Skeletal muscle tissue (tissue), 3 donors: ENCODE measurements at regions not wholly inside any gene's neighbourhood (a gene's known extent, or its start where the extent isn't known, plus 50 kb on each side); places are given as distances from the start of the nearest gene placed in this dataset.

Experiments used
- H3K27ac ChIP-seq: one replicate; pipeline ENCODE4 v1.7.0; 2013; ENCODE audit warnings: mild to moderate bottlenecking, low read depth, low read length, inconsistent platforms
- H3K27me3 ChIP-seq, 3 donors: one replicate each; pipeline ENCODE4 v1.7.0; 2013; ENCODE audit warnings: low read length in 3 of 3; ENCODE audit not compliant: control insufficient read depth in 3 of 3, insufficient read depth in 3 of 3
- H3K36me3 ChIP-seq, 3 donors: one replicate each; pipeline ENCODE4 v1.7.0; 2013; ENCODE audit warnings: low read length in 3 of 3; ENCODE audit not compliant: control insufficient read depth in 3 of 3, insufficient read depth in 3 of 3
- H3K4me1 ChIP-seq, 3 donors: one replicate each; pipeline ENCODE4 v1.7.0; 2013; ENCODE audit warnings: low read length in 3 of 3, mild to moderate bottlenecking in 3 of 3; ENCODE audit not compliant: control insufficient read depth in 3 of 3, insufficient read depth in 3 of 3
- H3K4me3 ChIP-seq, 3 donors: one replicate each; pipeline ENCODE4 v1.7.0; 2013; ENCODE audit warnings: low read length in 3 of 3
- H3K9ac ChIP-seq, 3 donors: one replicate each; pipeline ENCODE4 v1.7.0; 2013; ENCODE audit warnings: low read length in 3 of 3, mild to moderate bottlenecking in 3 of 3, moderate library complexity in 2 of 3, low read depth in 1 of 3
- H3K9me3 ChIP-seq, 3 donors: one replicate each; pipeline ENCODE4 v1.7.0; 2013; ENCODE audit warnings: low read length in 3 of 3; ENCODE audit not compliant: control insufficient read depth in 3 of 3
- donor health status: Osteomylitis.

DNA sequence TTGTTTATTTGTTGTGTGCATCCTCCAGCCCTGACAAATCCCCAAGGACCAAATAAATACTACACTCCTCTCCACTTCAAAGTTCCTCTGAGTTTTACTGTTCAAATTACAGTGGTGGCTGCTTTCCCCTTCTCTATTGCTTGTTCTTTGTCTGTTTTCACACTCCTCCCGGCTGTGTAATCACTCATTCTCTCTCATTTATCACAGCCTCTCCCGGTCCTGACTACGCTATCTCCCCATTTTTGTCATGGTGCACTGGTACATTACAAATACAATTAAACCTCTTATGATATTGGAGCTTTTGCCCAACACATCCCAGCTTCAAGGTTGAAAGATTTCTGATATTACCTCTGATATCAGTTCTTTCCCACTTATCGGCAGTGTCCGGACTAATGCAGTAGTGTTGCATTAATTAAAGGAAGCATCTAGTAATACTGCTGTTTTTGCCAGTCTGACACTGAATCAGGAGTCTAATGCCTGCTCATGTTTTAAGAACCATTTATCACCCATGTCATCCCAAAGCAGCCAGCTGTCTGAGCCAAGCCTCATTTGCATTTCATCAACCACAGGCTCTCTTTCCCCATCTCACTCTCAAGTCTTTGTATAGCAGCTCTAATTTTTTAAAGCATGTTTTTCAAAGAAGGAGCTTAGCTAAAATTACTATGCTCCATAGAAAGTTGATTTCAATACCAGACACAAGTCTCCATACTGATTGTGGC is 740.5 kb downstream of the ROBO2 start:
- no peak overlapping the region for H3K27ac ChIP-seq

DNA sequence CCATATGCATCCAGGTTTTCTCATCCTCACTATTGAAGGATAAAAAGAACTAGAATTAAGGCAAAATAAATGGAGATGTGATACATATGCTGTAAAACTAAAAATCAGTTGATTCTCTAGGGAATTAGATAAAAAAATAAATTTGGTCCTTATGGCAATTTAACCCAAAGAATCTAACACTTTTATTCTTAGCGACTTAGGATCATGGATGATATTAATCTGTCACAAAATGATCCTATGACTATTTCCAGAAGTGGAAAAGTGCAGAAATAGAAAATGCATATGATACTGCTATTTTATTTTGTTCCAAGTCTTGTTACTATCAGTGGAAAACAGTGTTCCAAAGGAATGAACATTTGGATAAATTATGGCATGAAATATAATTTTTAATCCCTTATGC is 746.3 kb downstream of the ROBO2 start:
- Histone ChIP-seq H3K27ac (no peak overlapping the region), H3K4me1 (no peaks in the 10 kb centered on the region), H3K9ac (no peak overlapping the region), H3K36me3 (no peaks in the 10 kb centered on the region), H3K4me3 (no peak overlapping the region), H3K27me3 (no peaks in the 10 kb centered on the region), H3K9me3 (no peaks in the 10 kb centered on the region)

More for the DNA sequence above, 740.5 kb downstream of the ROBO2 start:
- Histone ChIP-seq H3K4me3 (no peak overlapping the region), H3K9me3 (no peaks in the 10 kb centered on the region), H3K9ac (no peak overlapping the region), H3K4me1 (no peaks in the 10 kb centered on the region), H3K36me3 (no peaks in the 10 kb centered on the region), H3K27me3 (no peaks in the 10 kb centered on the region)

DNA sequence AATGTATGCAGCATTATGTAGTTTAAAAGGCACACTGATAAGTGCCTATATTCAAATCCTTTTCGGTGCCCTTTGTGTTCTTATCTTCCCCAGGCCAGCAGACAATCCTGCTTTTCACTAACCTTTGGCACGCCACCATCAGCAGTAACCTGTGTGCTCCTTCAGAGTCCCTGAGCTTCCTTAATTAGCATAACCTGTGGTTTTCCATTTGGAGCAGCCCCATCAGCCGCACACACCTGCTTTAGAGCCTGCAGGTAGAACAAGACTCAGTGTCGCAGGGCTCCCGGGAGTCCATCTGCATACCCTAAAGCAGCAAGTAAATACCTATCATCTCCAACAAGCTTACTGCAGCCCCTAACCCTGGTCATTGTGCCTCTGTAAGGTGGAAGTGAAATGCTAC is 755.1 kb downstream of the ROBO2 start:
- Histone ChIP-seq H3K9ac (no peak overlapping the region), H3K27me3 (no peaks in the 10 kb centered on the region), H3K9me3 (no peaks in the 10 kb centered on the region), H3K4me1 (no peaks in the 10 kb centered on the region), H3K36me3 (no peaks in the 10 kb centered on the region), H3K4me3 (no peak overlapping the region), H3K27ac (no peak overlapping the region)

DNA sequence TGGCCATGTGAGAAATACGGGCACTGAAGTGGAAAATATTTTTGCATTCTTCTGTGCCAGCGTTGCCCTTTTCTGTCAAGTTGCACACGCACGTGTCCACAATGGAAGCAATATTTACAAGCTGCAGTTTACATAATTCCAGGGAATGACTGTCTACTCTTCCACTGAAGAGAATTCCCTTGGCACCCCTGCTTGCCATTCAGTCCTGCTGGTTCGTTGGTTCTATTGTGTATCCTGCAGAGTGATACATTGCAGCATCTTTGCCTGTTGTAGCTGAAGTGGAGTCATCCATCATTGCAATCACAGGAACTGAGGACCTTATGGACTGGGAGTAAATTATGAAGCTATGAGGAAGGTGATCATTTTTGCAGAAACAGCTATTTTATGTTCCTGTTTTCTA is 759.4 kb downstream of the ROBO2 start:
- Histone ChIP-seq H3K4me3 (no peak overlapping the region), H3K4me1 (no peaks in the 10 kb centered on the region), H3K9ac (no peak overlapping the region), H3K27me3 (no peaks in the 10 kb centered on the region), H3K9me3 (no peaks in the 10 kb centered on the region), H3K27ac (no peak overlapping the region), H3K36me3 (no peaks in the 10 kb centered on the region)

DNA sequence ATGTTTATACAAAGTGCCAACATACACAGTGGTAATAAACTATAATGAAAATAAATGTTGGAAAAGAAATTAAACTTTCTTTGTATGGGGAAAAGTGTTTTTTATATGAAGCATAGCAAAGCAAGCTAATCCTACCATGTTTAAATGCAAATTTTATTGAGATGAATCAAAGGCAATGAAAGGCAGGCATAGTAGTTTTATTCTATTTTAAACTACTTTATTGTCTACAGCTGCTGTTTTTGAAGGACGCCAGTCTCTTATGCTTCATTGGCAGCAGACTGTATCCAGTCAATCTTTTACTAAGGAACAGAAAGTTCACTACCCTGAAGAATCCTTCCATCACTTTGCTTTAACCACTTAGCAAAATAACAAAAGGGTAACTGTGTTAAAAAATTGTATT is 761.0 kb downstream of the ROBO2 start:
- Histone ChIP-seq H3K27me3 (no peaks in the 10 kb centered on the region), H3K27ac (no peak overlapping the region), H3K36me3 (no peaks in the 10 kb centered on the region), H3K9me3 (no peaks in the 10 kb centered on the region), H3K4me1 (no peaks in the 10 kb centered on the region), H3K4me3 (no peak overlapping the region), H3K9ac (no peak overlapping the region)

DNA sequence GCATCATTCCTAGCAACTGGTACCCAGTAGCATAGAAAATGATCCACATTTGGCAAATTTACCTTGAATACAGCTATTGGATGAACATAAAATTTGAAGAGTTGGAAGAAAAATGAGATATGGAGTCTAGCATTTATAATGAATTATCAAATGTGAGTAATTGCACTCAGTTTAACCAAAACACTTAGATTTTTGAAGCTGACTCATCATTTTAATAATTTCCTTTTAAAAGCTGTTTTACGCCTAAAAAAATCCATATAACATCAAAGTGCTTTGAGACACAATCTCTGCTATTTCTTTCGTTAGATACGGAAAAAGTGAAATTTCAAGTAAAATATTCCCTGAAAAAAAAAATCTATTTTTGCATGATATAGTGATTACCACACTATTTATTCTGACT is 767.4 kb downstream of the ROBO2 start:
- no peaks in the 10 kb centered on the region for H3K9me3 ChIP-seq
- H3K36me3 ChIP-seq, result no peaks in the 10 kb centered on the region
- no peak overlapping the region for H3K4me3 ChIP-seq
- no peak overlapping the region for H3K27ac ChIP-seq
- no peaks in the 10 kb centered on the region for H3K4me1 ChIP-seq
- H3K9ac ChIP-seq, result no peak overlapping the region
- no peaks in the 10 kb centered on the region for H3K27me3 ChIP-seq

DNA sequence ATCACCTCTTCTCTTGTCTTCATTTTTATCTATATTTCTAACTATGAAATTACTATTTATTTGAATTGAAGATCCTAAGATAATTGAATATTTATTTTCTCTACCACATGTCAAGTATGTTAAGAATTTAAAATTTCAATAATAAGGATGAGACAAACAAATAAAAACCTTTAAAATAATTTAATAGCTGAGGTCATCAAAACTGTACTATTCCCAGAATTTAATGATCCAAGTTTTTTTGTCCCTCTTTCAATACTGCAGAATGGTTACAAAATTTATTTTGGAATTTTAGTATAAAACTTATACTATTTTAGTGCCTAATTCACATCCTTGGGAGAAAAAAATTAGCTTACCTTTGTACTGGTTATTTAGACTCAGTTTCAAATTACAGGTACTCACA is 774.9 kb downstream of the ROBO2 start:
- no peak overlapping the region for H3K4me3 ChIP-seq
- no peaks in the 10 kb centered on the region for H3K36me3 ChIP-seq
- H3K9me3 ChIP-seq, result no peaks in the 10 kb centered on the region
- H3K9ac ChIP-seq, result no peak overlapping the region
- no peaks in the 10 kb centered on the region for H3K27me3 ChIP-seq
- H3K4me1 ChIP-seq, result no peaks in the 10 kb centered on the region
- H3K27ac ChIP-seq, result no peak overlapping the region

DNA sequence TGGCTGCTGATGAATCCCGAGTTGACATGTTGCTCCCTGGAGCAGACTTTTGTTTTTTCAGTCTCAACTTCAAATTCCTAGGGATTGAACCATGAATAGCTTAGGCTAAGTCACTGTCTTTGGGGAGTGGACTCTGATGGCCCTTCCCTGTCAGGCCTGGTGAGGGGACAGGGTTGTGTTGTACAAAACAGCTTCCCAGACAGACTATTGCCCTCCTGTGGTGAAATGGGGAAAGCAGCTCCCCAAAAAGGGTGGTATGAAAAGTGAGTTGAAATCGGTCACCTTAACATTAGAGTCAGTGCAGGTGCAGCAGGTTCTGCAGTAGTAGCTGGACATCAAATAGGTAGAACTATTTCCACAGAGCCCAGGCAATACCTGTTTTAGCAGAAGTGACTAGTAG is 775.6 kb downstream of the ROBO2 start:
- Histone ChIP-seq H3K4me1 (no peaks in the 10 kb centered on the region), H3K9ac (no peak overlapping the region), H3K27ac (no peak overlapping the region), H3K36me3 (no peaks in the 10 kb centered on the region), H3K27me3 (no peaks in the 10 kb centered on the region), H3K9me3 (no peaks in the 10 kb centered on the region), H3K4me3 (no peak overlapping the region)

DNA sequence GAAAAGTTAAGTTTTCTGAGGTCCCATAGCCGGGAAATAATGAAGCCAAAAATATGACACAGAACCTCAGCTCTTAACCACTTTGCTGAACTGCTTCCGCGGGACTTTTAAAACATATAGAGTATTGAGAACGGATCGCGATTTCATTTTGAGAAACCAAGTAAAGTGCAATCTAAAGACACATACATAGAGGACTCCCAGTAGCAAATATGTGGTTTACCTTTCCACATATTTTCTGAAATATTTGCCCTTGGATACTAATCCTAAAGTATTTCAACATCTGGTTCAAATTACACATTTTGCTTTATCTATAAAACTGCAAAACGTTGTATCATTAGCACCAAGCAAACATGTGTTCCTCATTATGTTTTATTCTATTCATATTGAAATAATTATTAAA is 776.5 kb downstream of the ROBO2 start:
- no peak overlapping the region for H3K9ac ChIP-seq
- no peak overlapping the region for H3K4me3 ChIP-seq
- H3K4me1 ChIP-seq, result no peaks in the 10 kb centered on the region
- H3K9me3 ChIP-seq, result no peaks in the 10 kb centered on the region
- no peaks in the 10 kb centered on the region for H3K27me3 ChIP-seq
- no peaks in the 10 kb centered on the region for H3K36me3 ChIP-seq
- no peak overlapping the region for H3K27ac ChIP-seq

DNA sequence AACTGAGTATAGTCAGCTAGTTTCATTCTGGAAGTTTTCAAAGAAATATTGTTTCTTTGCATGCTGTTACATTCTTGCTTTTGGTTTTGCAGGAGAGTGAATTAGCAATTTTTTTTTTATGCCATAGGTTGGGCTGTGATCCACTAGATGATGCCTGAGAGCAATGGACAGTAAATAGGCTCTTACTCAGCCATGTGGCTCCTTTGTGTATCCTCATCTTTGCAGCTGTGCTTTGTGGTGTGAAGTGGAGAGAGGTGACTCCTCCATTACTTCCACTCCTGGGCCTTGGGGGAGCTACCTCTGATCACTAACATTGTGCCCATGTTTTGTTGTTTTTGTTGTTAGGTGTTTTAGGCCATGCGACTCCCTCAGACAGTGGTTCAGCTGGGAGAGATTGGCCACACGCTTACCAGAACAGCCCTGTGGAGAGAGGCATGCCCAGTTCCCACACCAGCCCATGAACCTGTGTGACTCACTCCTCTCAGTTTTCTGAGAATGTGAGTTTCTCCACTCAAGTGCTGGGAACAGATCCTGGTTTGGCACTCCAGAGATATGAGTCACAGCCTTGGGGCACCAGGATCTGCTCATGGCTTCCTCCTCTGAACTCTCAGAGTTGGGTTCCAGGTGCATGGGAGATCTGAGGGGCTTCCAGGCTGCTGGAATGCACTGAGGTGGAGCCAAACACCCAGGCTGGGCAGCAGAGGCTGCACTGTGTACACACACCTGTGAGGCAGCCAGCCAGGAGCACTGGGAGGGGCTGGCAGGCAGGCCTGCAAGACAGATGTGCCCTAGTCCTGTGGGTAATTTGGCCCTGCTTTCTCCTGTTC is 785.3 kb downstream of the ROBO2 start:
- Histone ChIP-seq H3K9ac (no peak overlapping the region), H3K4me3 (no peak overlapping the region), H3K9me3 (no peaks in the 10 kb centered on the region), H3K27me3 (no peaks in the 10 kb centered on the region), H3K36me3 (no peaks in the 10 kb centered on the region), H3K4me1 (no peaks in the 10 kb centered on the region), H3K27ac (no peak overlapping the region)
